ENCODE measurements at regions not wholly inside any gene's neighbourhood (a gene's known extent, or its start where the extent isn't known, plus 50 kb on each side); places are given as distances from the start of the nearest gene placed in this dataset.

GRCh38 chr12:63496654-63497053 is 171.6 kb downstream of the DPY19L2 start:
- no peak for TF ChIP-seq EZH2 (IDR thresholded peaks at IDR 0.05; ENCODE audit: insufficient read depth, poor library complexity, severe bottlenecking)
- TF ChIP-seq EZH2phosphoT487 (IDR thresholded peaks at IDR 0.05; ENCODE audit: insufficient read depth, low read depth): no peak
